ENCODE measurements at regions not wholly inside any gene's neighbourhood (a gene's known extent, or its start where the extent isn't known, plus 50 kb on each side); places are given as distances from the start of the nearest gene placed in this dataset.

- TF ChIP-seq CTCF (IDR thresholded peaks at IDR 0.05) (no peak), POLR2A (IDR thresholded peaks at IDR 0.05) (no peak)
Observed at GRCh38 chr9:80143899-80144298, 572.1 kb downstream of the TLE4 start.

All from vagina (tissue), 2 donors.